HEK293 (cell line): ENCODE measurements at regions not wholly inside any gene's neighbourhood (a gene's known extent, or its start where the extent isn't known, plus 50 kb on each side); places are given as distances from the start of the nearest gene placed in this dataset.

Experiments
- CTCF ChIA-PET: fragments of 350-600 bp; formaldehyde crosslinking; extraction: SDS; loops from one replicate; lab custom pipeline; 2021; ENCODE audit warnings: antibody characterized with exemption; lab: Yijun Ruan, JAX
- POLR2A ChIA-PET: fragments of 300-600 bp; formaldehyde crosslinking; extraction: SDS; loops from one replicate; lab custom pipeline; 2020; ENCODE audit warnings: antibody characterized with exemption, inconsistent platforms; lab: Yijun Ruan, JAX
- H3K27ac ChIP-seq: fragments of 200-500 bp; sonication (Bioruptor generic); 2 replicates; pipeline ENCODE4 v1.5.1; 2014; ENCODE audit warnings: low read depth, low read length, control low read depth, inconsistent platforms; ENCODE audit errors: extremely low read depth
- H3K36me3 ChIP-seq, 2 experiments: fragments of 200-500 bp in 1 of 2; sonication (Bioruptor generic) in 1 of 2; 1 replicate in 1 of 2; 2 replicates in 1 of 2; pipeline ENCODE4 v1.5.1; 2014 to 2017; ENCODE audit warnings: inconsistent platforms in 2 of 2, low read length in 2 of 2; ENCODE audit not compliant: control insufficient read depth in 2 of 2, insufficient read depth in 1 of 2
- H3K4me1 ChIP-seq: fragments of 200-500 bp; sonication (Bioruptor generic); 2 replicates; pipeline ENCODE4 v1.5.1; 2014; ENCODE audit warnings: mild to moderate bottlenecking, low read length, inconsistent platforms; ENCODE audit not compliant: control insufficient read depth, insufficient read depth
- H3K4me3 ChIP-seq: 2 replicates; pipeline ENCODE4 v1.5.1; 2011; ENCODE audit warnings: low read depth, mild to moderate bottlenecking, control low read depth, low read length, moderate library complexity
- H3K9me3 ChIP-seq: fragments of 200-500 bp; sonication (Bioruptor generic); 2 replicates; pipeline ENCODE4 v1.5.1; 2014; ENCODE audit warnings: low read depth, low read length, inconsistent platforms; ENCODE audit not compliant: control insufficient read depth, insufficient read depth
- FEZF1 ChIP-seq: fragments of 450-650 bp; formaldehyde crosslinking; IDR thresholded peaks from 2 replicates; pipeline ENCODE4 v1.5.1; 2016; ENCODE audit warnings: missing biosample characterization, missing genetic modification characterization
- KLF7 ChIP-seq: fragments of 450-650 bp; formaldehyde crosslinking; IDR thresholded peaks from 2 replicates; pipeline ENCODE4 v1.5.1; 2016; ENCODE audit warnings: missing biosample characterization, missing genetic modification characterization, borderline replicate concordance
- KLF8 ChIP-seq: fragments of 450-650 bp; formaldehyde crosslinking; IDR thresholded peaks from 2 replicates; pipeline ENCODE4 v1.5.1; 2016; ENCODE audit warnings: missing biosample characterization, missing genetic modification characterization
- OVOL3 ChIP-seq: fragments of 450-650 bp; formaldehyde crosslinking; IDR thresholded peaks from 2 replicates; pipeline ENCODE4 v1.5.1; 2016; ENCODE audit warnings: missing biosample characterization, missing genetic modification characterization
- ZBTB1 ChIP-seq: fragments of 450-650 bp; formaldehyde crosslinking; IDR thresholded peaks from 2 replicates; pipeline ENCODE4 v1.5.1; 2016; ENCODE audit warnings: missing biosample characterization, missing genetic modification characterization
- ZFP41 ChIP-seq: fragments of 450-650 bp; formaldehyde crosslinking; IDR thresholded peaks from 2 replicates; pipeline ENCODE4 v1.5.1; 2016; ENCODE audit warnings: missing biosample characterization, missing genetic modification characterization, borderline replicate concordance
- ZNF112 ChIP-seq: fragments of 450-650 bp; formaldehyde crosslinking; IDR thresholded peaks from 2 replicates; pipeline ENCODE4 v1.5.0; 2017; ENCODE audit warnings: missing biosample characterization, missing genetic modification characterization
- ZNF121 ChIP-seq: fragments of 450-650 bp; formaldehyde crosslinking; IDR thresholded peaks from 2 replicates; pipeline ENCODE4 v1.5.1; 2016; ENCODE audit warnings: missing biosample characterization, missing genetic modification characterization
- ZNF138 ChIP-seq: fragments of 450-650 bp; formaldehyde crosslinking; IDR thresholded peaks from 2 replicates; pipeline ENCODE4 v1.5.1; 2016; ENCODE audit warnings: missing biosample characterization, missing genetic modification characterization, borderline replicate concordance
- ZNF169 ChIP-seq: fragments of 450-650 bp; formaldehyde crosslinking; IDR thresholded peaks from 2 replicates; pipeline ENCODE4 v1.5.1; 2016; ENCODE audit warnings: missing biosample characterization, missing genetic modification characterization
- ZNF274 ChIP-seq, 2 experiments: fragments of 200-500 bp in 1 of 2; fragments of 450-650 bp in 1 of 2; sonication (Bioruptor generic) in 1 of 2; formaldehyde crosslinking in 1 of 2; IDR thresholded peaks; 2 replicates each; pipeline versions ENCODE4 v1.5.1 to v1.6.1; 2014 to 2016; ENCODE audit warnings: borderline replicate concordance in 1 of 2, inconsistent platforms in 1 of 2, low read length in 1 of 2, missing biosample characterization in 1 of 2, missing genetic modification characterization in 1 of 2
- ZNF433 ChIP-seq: fragments of 450-650 bp; formaldehyde crosslinking; IDR thresholded peaks from 2 replicates; pipeline ENCODE4 v1.5.1; 2016; ENCODE audit warnings: missing biosample characterization, missing genetic modification characterization, low read depth
- ZNF473 ChIP-seq: fragments of 450-650 bp; formaldehyde crosslinking; IDR thresholded peaks from 2 replicates; pipeline ENCODE4 v1.5.1; 2017; ENCODE audit warnings: missing biosample characterization, missing genetic modification characterization
- ZNF558 ChIP-seq: fragments of 450-650 bp; formaldehyde crosslinking; IDR thresholded peaks from 2 replicates; pipeline ENCODE4 v1.5.1; 2016; ENCODE audit warnings: missing biosample characterization, missing genetic modification characterization
- ZNF623 ChIP-seq: fragments of 450-650 bp; formaldehyde crosslinking; IDR thresholded peaks from 2 replicates; pipeline ENCODE4 v1.5.1; 2016; ENCODE audit warnings: missing biosample characterization, missing genetic modification characterization
- ZNF658 ChIP-seq: fragments of 450-650 bp; formaldehyde crosslinking; IDR thresholded peaks from 2 replicates; pipeline ENCODE4; 2016; ENCODE audit warnings: missing biosample characterization, missing genetic modification characterization
- ZNF664 ChIP-seq: fragments of 450-650 bp; formaldehyde crosslinking; IDR thresholded peaks from 2 replicates; pipeline ENCODE4 v1.5.1; 2016; ENCODE audit warnings: missing biosample characterization, missing genetic modification characterization
- ZNF677 ChIP-seq: fragments of 450-650 bp; IDR thresholded peaks from 2 replicates; pipeline ENCODE4 v1.5.0; 2018; ENCODE audit warnings: missing biosample characterization, mild to moderate bottlenecking, missing genetic modification characterization, moderate library complexity
- ZNF701 ChIP-seq: fragments of 450-650 bp; formaldehyde crosslinking; IDR thresholded peaks from 2 replicates; pipeline ENCODE4 v1.5.1; 2016; ENCODE audit warnings: missing biosample characterization, missing genetic modification characterization
- ZNF747 ChIP-seq: fragments of 450-650 bp; formaldehyde crosslinking; IDR thresholded peaks from 2 replicates; pipeline ENCODE4 v1.5.1; 2016; ENCODE audit warnings: missing biosample characterization, missing genetic modification characterization
- ZNF843 ChIP-seq: fragments of 450-650 bp; formaldehyde crosslinking; IDR thresholded peaks from 2 replicates; pipeline ENCODE4 v1.5.1; 2016; ENCODE audit warnings: missing biosample characterization, missing genetic modification characterization
- ZSCAN16 ChIP-seq: fragments of 450-650 bp; formaldehyde crosslinking; IDR thresholded peaks from 2 replicates; pipeline ENCODE4 v1.5.1; 2016; ENCODE audit warnings: missing biosample characterization, missing genetic modification characterization
- TF ChIP-seq, protein P1 (sequence below): IDR thresholded peaks from 2 replicates; pipeline ENCODE4 v1.6.1; 2011; ENCODE audit warnings: mild to moderate bottlenecking, low read depth, low read length, borderline replicate concordance
- TF ChIP-seq, protein P2 (sequence below): fragments of 450-650 bp; formaldehyde crosslinking; IDR thresholded peaks from 2 replicates; pipeline ENCODE4 v1.5.1; 2016; ENCODE audit warnings: missing biosample characterization, missing genetic modification characterization
- TF ChIP-seq, protein P3 (sequence below): fragments of 450-650 bp; formaldehyde crosslinking; IDR thresholded peaks from 2 replicates; pipeline ENCODE4 v1.5.1; 2016; ENCODE audit warnings: missing biosample characterization, missing genetic modification characterization
- TF ChIP-seq, protein P4 (sequence below): fragments of 450-650 bp; formaldehyde crosslinking; IDR thresholded peaks from 2 replicates; pipeline ENCODE4 v1.5.1; 2016; ENCODE audit warnings: missing biosample characterization, missing genetic modification characterization

DNA sequence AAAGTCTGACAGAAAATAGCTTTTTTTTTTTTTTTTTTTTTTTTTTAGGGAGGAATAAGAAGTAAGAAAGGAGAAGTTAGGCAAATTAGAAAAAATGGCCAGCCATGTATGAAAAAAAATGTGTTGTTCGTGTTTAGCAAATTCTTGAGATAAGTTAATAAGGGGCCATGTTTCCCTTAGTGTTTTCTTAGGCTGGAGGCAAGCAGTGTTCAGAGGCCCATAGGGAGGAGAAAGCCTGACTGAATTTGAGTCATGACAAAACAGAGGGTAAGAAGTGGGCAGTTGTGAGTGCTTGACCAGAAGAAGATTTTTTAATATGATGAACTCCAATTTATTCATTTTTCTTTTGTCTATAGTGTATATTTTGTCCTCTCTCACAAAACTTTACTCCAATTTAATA, 766.4 kb downstream of the FAM181B start:
- H3K27ac ChIP-seq, result no peak overlapping the region
- no peaks in the 10 kb centered on the region for H3K36me3 ChIP-seq
- H3K4me3 ChIP-seq, result no peak overlapping the region
- H3K9me3 ChIP-seq, result no peaks in the 10 kb centered on the region
- ChIA-PET POLR2A (no interaction called here), CTCF (interaction anchor here (0.6 kb wide), 1 partner anchor 43 kb away, joined by 8 read pairs; no protein-coding TSS in a partner anchor)
- no peaks in the 10 kb centered on the region for H3K4me1 ChIP-seq
- no peak for TF ChIP-seq ZNF658 (tag by site-specific recombination)
- no peak for TF ChIP-seq ZNF274 (IDR thresholded peaks at IDR 0.05; ENCODE audit: low read length)
- no peak for TF ChIP-seq ZNF274 (tag by site-specific recombination; IDR thresholded peaks at IDR 0.05; ENCODE audit: borderline replicate concordance)
- no peak for TF ChIP-seq ZNF623 (tag by site-specific recombination)
- no peak for TF ChIP-seq ZNF473 (tag by site-specific recombination)
- no peak for TF ChIP-seq ZNF112 (tag by site-specific recombination)
- TF ChIP-seq, protein P1, sequence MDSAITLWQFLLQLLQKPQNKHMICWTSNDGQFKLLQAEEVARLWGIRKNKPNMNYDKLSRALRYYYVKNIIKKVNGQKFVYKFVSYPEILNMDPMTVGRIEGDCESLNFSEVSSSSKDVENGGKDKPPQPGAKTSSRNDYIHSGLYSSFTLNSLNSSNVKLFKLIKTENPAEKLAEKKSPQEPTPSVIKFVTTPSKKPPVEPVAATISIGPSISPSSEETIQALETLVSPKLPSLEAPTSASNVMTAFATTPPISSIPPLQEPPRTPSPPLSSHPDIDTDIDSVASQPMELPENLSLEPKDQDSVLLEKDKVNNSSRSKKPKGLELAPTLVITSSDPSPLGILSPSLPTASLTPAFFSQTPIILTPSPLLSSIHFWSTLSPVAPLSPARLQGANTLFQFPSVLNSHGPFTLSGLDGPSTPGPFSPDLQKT, result no peak
- TF ChIP-seq ZNF701 (tag by site-specific recombination), result no peak
- TF ChIP-seq ZNF138, result no peak
- no peak for TF ChIP-seq ZNF747
- no peak for TF ChIP-seq ZNF558 (tag by site-specific recombination)
- no peak for TF ChIP-seq ZNF433
- no peak for TF ChIP-seq ZNF169
- TF ChIP-seq KLF7, result no peak
- no peak for TF ChIP-seq KLF8 (tag by site-specific recombination)
- TF ChIP-seq, all 188 proteins: peak for 0

DNA sequence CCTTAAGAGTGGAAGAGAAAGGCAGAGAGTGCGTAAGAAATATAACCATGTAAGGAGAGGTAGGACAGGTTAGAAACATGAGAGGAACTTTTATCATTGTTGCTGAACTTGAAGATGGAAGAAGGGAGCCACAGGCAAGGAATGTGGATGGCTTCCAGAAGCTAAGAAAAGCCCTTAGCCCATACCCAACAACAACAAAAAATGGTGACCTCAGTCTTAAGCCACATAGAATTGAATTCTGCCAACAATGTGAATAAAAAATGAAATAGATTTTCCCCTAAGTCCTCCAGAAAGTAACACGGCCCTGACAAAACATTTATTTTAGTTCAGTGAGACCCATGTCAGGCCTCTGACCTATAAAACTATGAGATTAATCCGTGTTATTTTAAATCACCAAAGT, 767.3 kb downstream of the FAM181B start:
- Histone ChIP-seq H3K27ac (no peak overlapping the region), H3K4me1 (no peaks in the 10 kb centered on the region), H3K4me3 (no peak overlapping the region), H3K9me3 (no peaks in the 10 kb centered on the region), H3K36me3 (no peaks in the 10 kb centered on the region)
- CTCF ChIA-PET, result no interaction called here
- POLR2A ChIA-PET, result no interaction called here
- TF ChIP-seq, protein P2, sequence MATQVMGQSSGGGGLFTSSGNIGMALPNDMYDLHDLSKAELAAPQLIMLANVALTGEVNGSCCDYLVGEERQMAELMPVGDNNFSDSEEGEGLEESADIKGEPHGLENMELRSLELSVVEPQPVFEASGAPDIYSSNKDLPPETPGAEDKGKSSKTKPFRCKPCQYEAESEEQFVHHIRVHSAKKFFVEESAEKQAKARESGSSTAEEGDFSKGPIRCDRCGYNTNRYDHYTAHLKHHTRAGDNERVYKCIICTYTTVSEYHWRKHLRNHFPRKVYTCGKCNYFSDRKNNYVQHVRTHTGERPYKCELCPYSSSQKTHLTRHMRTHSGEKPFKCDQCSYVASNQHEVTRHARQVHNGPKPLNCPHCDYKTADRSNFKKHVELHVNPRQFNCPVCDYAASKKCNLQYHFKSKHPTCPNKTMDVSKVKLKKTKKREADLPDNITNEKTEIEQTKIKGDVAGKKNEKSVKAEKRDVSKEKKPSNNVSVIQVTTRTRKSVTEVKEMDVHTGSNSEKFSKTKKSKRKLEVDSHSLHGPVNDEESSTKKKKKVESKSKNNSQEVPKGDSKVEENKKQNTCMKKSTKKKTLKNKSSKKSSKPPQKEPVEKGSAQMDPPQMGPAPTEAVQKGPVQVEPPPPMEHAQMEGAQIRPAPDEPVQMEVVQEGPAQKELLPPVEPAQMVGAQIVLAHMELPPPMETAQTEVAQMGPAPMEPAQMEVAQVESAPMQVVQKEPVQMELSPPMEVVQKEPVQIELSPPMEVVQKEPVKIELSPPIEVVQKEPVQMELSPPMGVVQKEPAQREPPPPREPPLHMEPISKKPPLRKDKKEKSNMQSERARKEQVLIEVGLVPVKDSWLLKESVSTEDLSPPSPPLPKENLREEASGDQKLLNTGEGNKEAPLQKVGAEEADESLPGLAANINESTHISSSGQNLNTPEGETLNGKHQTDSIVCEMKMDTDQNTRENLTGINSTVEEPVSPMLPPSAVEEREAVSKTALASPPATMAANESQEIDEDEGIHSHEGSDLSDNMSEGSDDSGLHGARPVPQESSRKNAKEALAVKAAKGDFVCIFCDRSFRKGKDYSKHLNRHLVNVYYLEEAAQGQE (tag by site-specific recombination), result no peak
- TF ChIP-seq ZNF274 (IDR thresholded peaks at IDR 0.05; ENCODE audit: low read length) (no peak), ZNF274 (tag by site-specific recombination; IDR thresholded peaks at IDR 0.05; ENCODE audit: borderline replicate concordance) (no peak), ZNF843 (tag by site-specific recombination) (no peak), ZSCAN16 (tag by site-specific recombination) (no peak), ZBTB1 (no peak), ZNF664 (no peak), FEZF1 (tag by site-specific recombination) (no peak), OVOL3 (no peak), ZNF677 (tag by site-specific recombination) (no peak), ZNF121 (tag by site-specific recombination) (no peak), ZFP41 (no peak)
- TF ChIP-seq, protein P3, sequence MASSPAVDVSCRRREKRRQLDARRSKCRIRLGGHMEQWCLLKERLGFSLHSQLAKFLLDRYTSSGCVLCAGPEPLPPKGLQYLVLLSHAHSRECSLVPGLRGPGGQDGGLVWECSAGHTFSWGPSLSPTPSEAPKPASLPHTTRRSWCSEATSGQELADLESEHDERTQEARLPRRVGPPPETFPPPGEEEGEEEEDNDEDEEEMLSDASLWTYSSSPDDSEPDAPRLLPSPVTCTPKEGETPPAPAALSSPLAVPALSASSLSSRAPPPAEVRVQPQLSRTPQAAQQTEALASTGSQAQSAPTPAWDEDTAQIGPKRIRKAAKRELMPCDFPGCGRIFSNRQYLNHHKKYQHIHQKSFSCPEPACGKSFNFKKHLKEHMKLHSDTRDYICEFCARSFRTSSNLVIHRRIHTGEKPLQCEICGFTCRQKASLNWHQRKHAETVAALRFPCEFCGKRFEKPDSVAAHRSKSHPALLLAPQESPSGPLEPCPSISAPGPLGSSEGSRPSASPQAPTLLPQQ, result no peak
- TF ChIP-seq, protein P4, sequence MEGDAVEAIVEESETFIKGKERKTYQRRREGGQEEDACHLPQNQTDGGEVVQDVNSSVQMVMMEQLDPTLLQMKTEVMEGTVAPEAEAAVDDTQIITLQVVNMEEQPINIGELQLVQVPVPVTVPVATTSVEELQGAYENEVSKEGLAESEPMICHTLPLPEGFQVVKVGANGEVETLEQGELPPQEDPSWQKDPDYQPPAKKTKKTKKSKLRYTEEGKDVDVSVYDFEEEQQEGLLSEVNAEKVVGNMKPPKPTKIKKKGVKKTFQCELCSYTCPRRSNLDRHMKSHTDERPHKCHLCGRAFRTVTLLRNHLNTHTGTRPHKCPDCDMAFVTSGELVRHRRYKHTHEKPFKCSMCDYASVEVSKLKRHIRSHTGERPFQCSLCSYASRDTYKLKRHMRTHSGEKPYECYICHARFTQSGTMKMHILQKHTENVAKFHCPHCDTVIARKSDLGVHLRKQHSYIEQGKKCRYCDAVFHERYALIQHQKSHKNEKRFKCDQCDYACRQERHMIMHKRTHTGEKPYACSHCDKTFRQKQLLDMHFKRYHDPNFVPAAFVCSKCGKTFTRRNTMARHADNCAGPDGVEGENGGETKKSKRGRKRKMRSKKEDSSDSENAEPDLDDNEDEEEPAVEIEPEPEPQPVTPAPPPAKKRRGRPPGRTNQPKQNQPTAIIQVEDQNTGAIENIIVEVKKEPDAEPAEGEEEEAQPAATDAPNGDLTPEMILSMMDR, result no peak
